Stimulated activated CD8-positive, alpha-beta memory T cell treated with anti-CD3 and anti-CD28 coated beads, Interleukin-4, amount 100 ng/mL, for 24 hours (primary cell): ENCODE measurements at regions not wholly inside any gene's neighbourhood (a gene's known extent, or its start where the extent isn't known, plus 50 kb on each side); places are given as distances from the start of the nearest gene placed in this dataset.

Experiments used
- DNase-seq: peaks from one replicate; pipeline ENCODE4 v3.0.0-alpha.2; 2020; ENCODE audit warnings: low read depth

DNA sequence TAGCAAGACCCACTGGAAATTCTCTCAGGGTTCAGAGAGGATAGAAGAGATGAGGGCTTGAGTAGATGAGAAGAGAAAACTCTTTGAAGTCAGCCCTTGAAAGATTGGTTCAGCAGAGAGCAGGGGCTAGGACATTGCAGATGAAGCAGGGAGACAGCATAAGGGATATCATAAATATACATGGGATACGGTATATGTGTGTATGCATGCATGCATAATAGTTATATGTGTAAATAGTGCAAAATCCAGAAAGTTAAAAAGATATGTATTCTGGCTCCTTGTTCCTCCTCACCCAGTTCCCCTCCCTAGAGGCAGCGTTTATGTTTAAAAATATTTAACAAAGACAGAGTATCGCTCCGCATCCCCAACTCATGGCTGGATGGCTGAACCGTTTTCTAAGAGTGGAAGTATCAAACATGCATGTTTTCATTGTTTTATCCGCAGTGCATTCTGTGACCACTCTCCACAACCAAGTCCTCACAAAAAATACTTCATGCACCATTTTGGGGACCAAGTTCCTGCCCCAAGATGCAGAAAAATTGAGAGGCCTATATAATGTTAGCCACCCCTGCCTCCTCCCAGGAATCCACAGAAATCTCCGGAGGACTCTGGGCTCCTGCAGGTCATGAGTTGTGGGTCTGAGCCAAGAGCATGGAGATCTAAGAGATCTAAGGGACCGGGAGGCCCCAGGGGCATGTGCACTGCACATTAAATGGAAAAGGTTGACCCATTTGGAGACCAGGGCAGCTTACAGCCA, 119.5 kb downstream of the MTX3 start:
- no peak for DNase-seq

GRCh38 chr5:79868163-79868670, 122.8 kb downstream of the MTX3 start:
- no peak for DNase-seq

DNA sequence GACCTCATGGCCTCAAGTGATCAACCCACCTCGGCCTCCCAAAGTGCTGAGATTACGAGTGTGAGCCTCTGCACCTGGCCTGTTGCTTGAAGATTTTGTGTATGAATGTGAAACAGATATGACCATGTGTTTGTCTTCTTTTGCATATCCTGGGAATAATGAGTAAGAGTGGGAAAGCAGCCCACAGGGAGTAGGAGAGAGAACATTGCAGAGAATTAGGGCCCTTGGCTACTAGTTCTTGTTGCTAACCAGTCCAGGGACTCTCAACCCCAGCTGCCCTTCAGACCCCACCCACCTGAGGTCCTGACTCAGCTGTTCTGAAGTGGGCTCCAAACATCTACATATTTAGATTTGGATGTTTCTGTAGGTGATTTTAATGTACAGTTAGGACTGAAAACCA, 125.5 kb downstream of the MTX3 start:
- DNase-seq: no peak

DNA sequence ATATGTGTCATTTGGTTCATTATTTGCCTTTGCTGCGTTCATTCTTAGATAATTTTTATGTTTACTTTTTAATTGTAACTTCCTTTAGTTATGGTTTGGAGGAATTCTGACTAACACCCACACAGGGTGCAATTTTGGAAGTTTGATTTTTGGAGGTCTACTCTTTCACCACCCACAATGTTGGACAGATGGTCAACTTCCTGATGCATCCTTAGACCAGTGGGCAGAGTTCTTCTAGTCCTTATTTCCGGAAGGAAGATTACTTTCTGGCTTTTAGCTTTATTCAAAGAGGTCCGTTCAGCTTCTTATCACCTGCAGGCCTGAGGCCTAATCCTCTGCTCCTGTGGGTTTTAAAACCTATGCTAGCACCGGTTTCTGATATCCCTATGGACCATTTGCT, 126.7 kb downstream of the MTX3 start:
- DNase-seq: no peak

- DNase-seq: no peak
These were observed 131.5 kb downstream of the MTX3 start for GRCh38 chr5:79859588-79859987.

- no peak for DNase-seq
These were observed 132.7 kb downstream of the MTX3 start for GRCh38 chr5:79858410-79858723.

DNA sequence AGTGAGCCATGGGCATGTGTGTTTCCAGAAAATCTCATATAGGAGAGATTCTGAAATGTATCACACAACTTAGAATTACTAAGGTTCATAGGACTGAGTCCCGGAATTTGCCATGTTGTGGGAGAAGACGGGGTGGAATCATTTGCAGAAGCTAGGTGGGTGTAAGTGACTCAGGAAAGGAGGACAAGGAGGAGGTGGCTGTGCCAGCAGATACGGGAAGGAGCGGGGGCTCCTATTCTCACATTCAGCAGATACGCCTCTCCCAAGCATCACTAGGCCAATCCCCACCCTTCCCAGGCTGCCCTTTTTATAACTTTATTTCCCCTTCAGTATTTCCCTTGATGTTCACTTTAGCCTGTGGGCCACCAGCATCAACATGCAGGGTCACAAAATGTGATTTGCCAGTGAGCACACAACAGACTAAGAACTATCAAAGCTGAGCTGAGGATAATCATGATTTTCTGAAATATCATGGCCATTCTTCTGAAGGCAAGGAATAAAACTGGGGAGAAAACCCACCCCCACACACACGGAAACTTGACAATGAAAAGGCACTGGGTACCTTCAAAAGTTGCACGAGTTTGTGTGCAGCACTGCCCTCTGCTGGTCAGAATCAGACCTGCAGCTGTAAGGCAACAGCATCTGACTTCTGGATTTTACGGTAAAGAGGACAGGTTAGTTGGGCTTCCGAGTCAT, 133.2 kb downstream of the MTX3 start:
- DNase-seq: peak; percentile 74

DNA sequence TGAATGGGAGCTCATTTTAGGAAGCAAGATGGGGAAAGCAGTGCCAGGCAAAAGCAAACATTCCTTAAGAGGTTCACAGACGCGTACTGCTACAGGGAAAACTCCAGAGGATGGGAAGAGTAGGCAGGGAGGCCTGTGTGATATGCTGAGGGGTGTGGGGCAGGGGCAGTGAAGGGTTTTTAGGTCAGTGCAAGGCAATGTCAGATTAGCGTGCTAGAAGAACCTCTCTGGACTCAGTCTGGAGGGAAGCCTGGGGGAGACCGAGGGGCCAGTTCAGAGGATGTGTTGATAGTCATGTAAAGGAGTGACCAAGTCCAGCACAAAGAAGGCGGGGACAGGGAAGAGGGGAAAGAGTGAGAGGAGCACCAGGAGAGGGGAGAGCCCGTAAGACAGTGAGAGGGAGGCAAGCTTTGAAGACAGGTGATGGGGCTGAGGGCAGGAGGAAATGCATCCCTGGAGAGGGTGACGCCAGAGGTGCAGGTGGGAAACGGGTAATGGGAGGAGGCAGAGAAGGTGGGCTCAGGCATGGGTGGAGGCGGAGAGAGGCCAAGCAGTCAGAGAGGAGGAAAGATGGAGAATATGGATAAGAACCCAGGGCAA, 134.5 kb downstream of the MTX3 start:
- no peak for DNase-seq

- peak; percentile 19 for DNase-seq
These were observed 137.2 kb downstream of the MTX3 start for GRCh38 chr5:79853676-79854418.

GRCh38 chr5:79853028-79853427, 138.0 kb downstream of the MTX3 start:
- DNase-seq: no peak

DNA sequence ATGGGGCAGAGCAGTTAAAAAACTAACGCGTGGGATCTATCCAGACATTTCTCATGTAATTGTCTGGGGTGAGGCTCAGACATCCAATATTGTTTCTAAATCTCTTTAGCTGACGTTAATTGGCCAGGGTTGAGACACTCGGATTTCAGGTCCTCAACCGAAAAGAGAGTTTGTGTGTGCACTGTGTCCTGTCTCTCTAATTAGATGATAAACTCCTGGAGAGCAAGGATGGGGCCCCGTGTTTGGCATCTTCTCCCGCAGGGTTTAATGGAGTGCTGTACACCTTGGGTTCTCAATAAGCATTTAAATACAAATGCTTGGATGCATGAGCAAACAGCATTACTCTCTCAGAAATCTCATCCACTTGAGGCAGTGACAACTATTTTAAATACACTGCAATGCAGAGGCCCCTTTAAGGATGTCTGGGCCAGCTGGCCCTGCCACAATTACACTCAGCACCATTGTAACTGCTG, 139.6 kb downstream of the MTX3 start:
- DNase-seq: no peak

- no peak for DNase-seq
These were observed 140.1 kb downstream of the MTX3 start for GRCh38 chr5:79850941-79851340.

DNA sequence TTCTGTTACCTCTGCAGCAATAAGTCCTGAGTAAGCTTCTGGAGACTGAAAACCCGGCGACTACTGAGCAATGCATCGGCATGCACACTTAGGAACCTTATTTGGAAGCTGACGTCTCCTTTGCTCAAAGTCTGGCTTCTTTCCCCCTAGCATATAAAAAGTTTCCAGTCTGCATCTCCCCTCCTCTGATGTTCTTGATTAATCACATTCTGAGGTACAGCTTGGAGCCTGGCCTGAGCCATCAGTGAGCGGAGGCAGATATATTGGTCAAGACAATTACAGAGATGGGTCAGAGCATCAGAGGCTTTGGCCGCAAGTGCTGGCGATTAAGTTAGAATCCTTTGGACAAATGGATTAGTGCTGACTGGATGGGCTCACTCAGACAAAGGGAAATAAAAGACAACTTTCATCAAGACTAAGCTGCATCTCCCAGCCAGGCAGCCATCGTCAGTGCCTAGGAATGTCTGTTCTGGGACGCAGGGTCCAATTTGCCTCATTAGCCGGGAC, 140.7 kb downstream of the MTX3 start:
- no peak for DNase-seq

- DNase-seq: no peak
These were observed 141.4 kb downstream of the MTX3 start for GRCh38 chr5:79849486-79850315.
